CD8-positive, alpha-beta memory T cell (primary cell): ENCODE measurements at regions not wholly inside any gene's neighbourhood (a gene's known extent, or its start where the extent isn't known, plus 50 kb on each side); places are given as distances from the start of the nearest gene placed in this dataset.

Experiments used
- CTCF ChIA-PET: fragments of 350-600 bp; sonication (Branson Sonifier 250); formaldehyde crosslinking; loops from one replicate; lab custom pipeline; 2021; ENCODE audit warnings: antibody characterized with exemption; lab: Charles Lee
- POLR2A ChIA-PET: fragments of 350-600 bp; sonication (Branson Sonifier 250); formaldehyde crosslinking; loops from one replicate; lab custom pipeline; 2021; ENCODE audit warnings: antibody characterized with exemption; lab: Charles Lee
- DNase-seq, 5 donors: peaks; one replicate each; pipeline versions ENCODE4 v3.0.0 to v3.0.0-alpha.2; 2020 to 2022; ENCODE audit warnings: mixed read lengths in 1 of 5
- H3K27ac ChIP-seq: one replicate; pipeline ENCODE4 v1.7.0; 2013; ENCODE audit warnings: low read depth, mild to moderate bottlenecking, low read length, moderate library complexity
- H3K27me3 ChIP-seq: 2 replicates; pipeline ENCODE4 v1.7.0; 2013; ENCODE audit warnings: low read length, mild to moderate bottlenecking; ENCODE audit not compliant: insufficient read depth, poor library complexity, severe bottlenecking
- H3K36me3 ChIP-seq: 2 replicates; pipeline ENCODE4 v1.7.0; 2013; ENCODE audit warnings: mild to moderate bottlenecking, low read length, moderate library complexity; ENCODE audit not compliant: insufficient read depth
- H3K4me1 ChIP-seq: 2 replicates; pipeline ENCODE4 v1.7.0; 2013; ENCODE audit warnings: mild to moderate bottlenecking, low read length, moderate library complexity; ENCODE audit not compliant: insufficient read depth
- H3K4me3 ChIP-seq: 2 replicates; pipeline ENCODE4 v1.7.0; 2013; ENCODE audit warnings: mild to moderate bottlenecking, low read length
- H3K9me3 ChIP-seq: 2 replicates; pipeline ENCODE4 v1.7.0; 2013; ENCODE audit warnings: mild to moderate bottlenecking, low read length
- H3K27ac Mint-ChIP-seq, 8 donors: one replicate each; pipeline ENCODE4 v1.8.0; 2020 to 2021; ENCODE audit warnings: mixed read lengths in 8 of 8, mild to moderate bottlenecking in 6 of 8, inconsistent platforms in 3 of 8, moderate library complexity in 3 of 8
- H3K27me3 Mint-ChIP-seq, 2 donors: one replicate each; pipeline ENCODE4 v1.8.0; 2020 to 2021; ENCODE audit warnings: mixed read lengths in 2 of 2, mild to moderate bottlenecking in 1 of 2, moderate library complexity in 1 of 2
- H3K36me3 Mint-ChIP-seq, 3 donors: one replicate each; pipeline ENCODE4 v1.8.0; 2020 to 2021; ENCODE audit warnings: mixed read lengths in 3 of 3, inconsistent platforms in 1 of 3, mild to moderate bottlenecking in 1 of 3
- H3K4me1 Mint-ChIP-seq, 3 donors: one replicate each; pipeline ENCODE4 v1.8.0; 2020 to 2021; ENCODE audit warnings: mixed read lengths in 3 of 3, inconsistent platforms in 1 of 3, mild to moderate bottlenecking in 1 of 3
- H3K4me3 Mint-ChIP-seq, 7 donors: one replicate each; pipeline ENCODE4 v1.8.0; 2020 to 2021; ENCODE audit warnings: mixed read lengths in 7 of 7, mild to moderate bottlenecking in 6 of 7, moderate library complexity in 4 of 7, inconsistent platforms in 2 of 7
- H3K9me3 Mint-ChIP-seq, 5 donors: one replicate each; pipeline ENCODE4 v1.8.0; 2020 to 2022; ENCODE audit warnings: mixed read lengths in 5 of 5, mild to moderate bottlenecking in 3 of 5, moderate library complexity in 2 of 5, inconsistent platforms in 1 of 5

DNA sequence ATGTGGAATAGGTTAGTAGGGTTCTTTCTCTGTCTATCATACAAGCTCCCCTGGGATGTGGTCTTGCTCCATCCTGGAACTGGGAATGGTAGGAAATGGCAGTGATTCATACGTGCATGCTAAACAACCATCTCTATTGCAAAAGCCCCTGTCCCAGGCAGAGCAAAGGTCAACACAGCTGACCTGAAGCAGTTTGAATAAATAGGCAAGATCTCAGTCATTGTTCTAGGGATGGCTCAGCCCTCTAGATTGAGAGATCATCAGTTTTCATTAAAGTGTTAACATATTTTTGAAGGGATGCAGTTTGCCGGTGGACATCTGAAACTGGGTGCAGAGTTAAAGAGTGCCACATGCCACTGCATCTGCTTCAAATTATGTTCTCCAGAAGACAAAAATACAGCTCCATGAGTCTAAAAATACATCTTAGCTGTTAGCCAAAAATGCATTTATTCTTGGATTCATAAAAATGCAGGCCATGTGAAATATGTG lies 224.1 kb downstream of the ESM1 start:
- Mint-ChIP-seq H3K27me3 (peaks cover 0 to 2% of the 10 kb centered on the region in 2 donors), H3K4me1 (peaks cover 11 to 21% (median 13%) of the 10 kb centered on the region in 3 donors), H3K4me3 (no peak overlapping the region), H3K9me3 (no peaks in the 10 kb centered on the region), H3K36me3 (no peaks in the 10 kb centered on the region), H3K27ac (no peak overlapping the region)
- H3K4me3 ChIP-seq: no peak overlapping the region
- DNase-seq: no peak
- no peaks in the 10 kb centered on the region for H3K9me3 ChIP-seq
- no peaks in the 10 kb centered on the region for H3K27me3 ChIP-seq
- peaks cover 10% of the 10 kb centered on the region for H3K4me1 ChIP-seq
- CTCF ChIA-PET: no interaction called here
- no peaks in the 10 kb centered on the region for H3K36me3 ChIP-seq
- POLR2A ChIA-PET: no interaction called here
- no peak overlapping the region for H3K27ac ChIP-seq

DNA sequence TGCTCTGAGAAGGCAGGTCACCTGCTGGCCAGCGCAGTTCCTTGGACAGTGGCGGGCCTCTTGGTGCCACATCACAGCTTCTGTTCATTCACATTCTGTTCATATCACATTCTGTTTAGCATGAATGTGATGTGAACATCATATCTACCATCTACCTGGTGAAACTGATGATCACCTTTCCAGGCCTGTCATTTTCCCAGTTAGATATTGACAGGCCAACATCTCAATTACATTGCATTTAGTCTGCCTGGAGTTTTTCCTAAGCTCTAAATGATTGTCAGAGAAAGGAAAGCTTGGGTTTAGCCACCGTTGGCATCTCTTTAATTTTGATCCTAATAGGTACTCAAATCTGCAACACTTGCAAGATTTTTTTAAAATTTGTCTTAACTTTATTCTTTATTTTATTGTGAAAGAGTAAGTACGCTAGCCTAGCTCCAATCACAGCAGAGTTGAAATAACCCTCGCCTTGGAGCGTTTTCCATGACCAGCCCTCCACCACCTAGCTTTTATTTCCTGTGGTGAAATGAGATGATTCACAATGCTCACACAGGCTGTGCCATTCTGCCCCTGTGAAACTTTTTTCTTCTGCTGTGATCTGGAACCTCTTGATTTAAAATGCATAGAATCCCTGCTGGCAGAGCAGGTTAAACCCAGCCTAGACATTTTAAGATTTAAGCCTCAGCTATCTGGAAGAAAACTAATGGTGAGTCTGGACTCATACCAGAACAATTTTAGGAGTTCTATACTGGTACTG lies 225.0 kb downstream of the ESM1 start:
- Mint-ChIP-seq H3K27ac (no peak overlapping the region), H3K36me3 (no peaks in the 10 kb centered on the region), H3K27me3 (peaks cover 0 to 2% of the 10 kb centered on the region in 2 donors), H3K9me3 (no peaks in the 10 kb centered on the region), H3K4me3 (no peak overlapping the region), H3K4me1 (peaks cover 20 to 30% (median 21%) of the 10 kb centered on the region in 3 donors)
- no peak overlapping the region for H3K4me3 ChIP-seq
- POLR2A ChIA-PET: no interaction called here
- H3K9me3 ChIP-seq: no peaks in the 10 kb centered on the region
- H3K27me3 ChIP-seq: no peaks in the 10 kb centered on the region
- no peak for DNase-seq
- H3K36me3 ChIP-seq: no peaks in the 10 kb centered on the region
- H3K4me1 ChIP-seq: peaks cover 17% of the 10 kb centered on the region
- no peak overlapping the region for H3K27ac ChIP-seq
- CTCF ChIA-PET: interaction anchor here (1.1 kb wide), 2 partner anchors 16 to 244 kb away, joined by 3 read pairs; no protein-coding TSS in a partner anchor

DNA sequence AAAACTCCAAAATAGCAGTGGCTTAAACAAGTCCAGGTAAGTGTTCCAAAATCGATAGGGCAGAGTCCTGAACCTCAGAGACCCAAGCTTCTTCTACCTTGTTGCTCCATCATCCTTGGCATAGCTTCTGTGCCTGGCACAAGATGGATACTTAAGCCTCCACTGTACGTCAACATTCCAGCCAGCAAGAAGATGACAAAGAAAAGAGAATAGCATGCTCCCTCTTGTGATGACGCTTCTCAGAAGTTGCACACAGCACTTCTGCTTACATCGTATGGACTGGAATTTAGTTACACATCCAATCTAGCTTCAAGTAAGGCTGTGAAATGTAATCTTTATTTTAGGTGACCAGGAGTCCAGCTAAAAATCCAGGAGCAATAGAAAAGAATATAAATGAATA lies 227.4 kb downstream of the ESM1 start:
- no peaks in the 10 kb centered on the region for H3K27me3 ChIP-seq
- Mint-ChIP-seq H3K27ac (no peak overlapping the region), H3K27me3 (peaks cover 0 to 2% of the 10 kb centered on the region in 2 donors), H3K4me1 (peaks cover 20 to 30% (median 25%) of the 10 kb centered on the region in 3 donors), H3K36me3 (no peaks in the 10 kb centered on the region), H3K9me3 (no peaks in the 10 kb centered on the region), H3K4me3 (no peak overlapping the region)
- POLR2A ChIA-PET: no interaction called here
- CTCF ChIA-PET: no interaction called here
- H3K36me3 ChIP-seq: no peaks in the 10 kb centered on the region
- H3K9me3 ChIP-seq: no peaks in the 10 kb centered on the region
- H3K27ac ChIP-seq: no peak overlapping the region
- no peak overlapping the region for H3K4me3 ChIP-seq
- no peak for DNase-seq
- peaks cover 17% of the 10 kb centered on the region for H3K4me1 ChIP-seq

DNA sequence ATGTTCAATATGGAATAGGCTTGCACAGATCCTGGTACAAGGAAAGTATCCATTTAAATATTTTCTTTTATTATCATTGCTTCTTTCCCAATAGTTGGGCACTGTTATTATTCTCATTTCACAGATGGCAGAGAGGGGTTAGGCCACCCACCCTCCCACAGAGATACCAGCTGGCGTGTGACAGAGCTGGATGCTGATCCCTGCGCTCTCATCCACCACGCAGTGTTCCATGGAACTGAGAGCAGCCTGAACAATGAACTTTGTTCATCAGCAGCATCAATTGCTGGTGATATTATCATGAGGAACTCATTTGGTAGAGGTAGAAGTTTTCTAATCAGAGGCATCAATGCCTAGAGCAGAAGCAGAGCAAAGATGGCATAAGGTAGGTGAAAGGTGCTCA lies 227.9 kb downstream of the ESM1 start:
- no peak overlapping the region for H3K27ac Mint-ChIP-seq
- Histone ChIP-seq H3K4me3 (no peak overlapping the region), H3K9me3 (no peaks in the 10 kb centered on the region), H3K4me1 (peaks cover 17% of the 10 kb centered on the region), H3K36me3 (no peaks in the 10 kb centered on the region), H3K27ac (no peak overlapping the region), H3K27me3 (no peaks in the 10 kb centered on the region)
- peaks cover 0 to 2% of the 10 kb centered on the region in 2 donors for H3K27me3 Mint-ChIP-seq
- H3K36me3 Mint-ChIP-seq: no peaks in the 10 kb centered on the region
- DNase-seq: no peak
- ChIA-PET CTCF (no interaction called here), POLR2A (no interaction called here)
- H3K9me3 Mint-ChIP-seq: no peaks in the 10 kb centered on the region
- peaks cover 20 to 30% (median 29%) of the 10 kb centered on the region in 3 donors for H3K4me1 Mint-ChIP-seq
- H3K4me3 Mint-ChIP-seq: no peak overlapping the region

DNA sequence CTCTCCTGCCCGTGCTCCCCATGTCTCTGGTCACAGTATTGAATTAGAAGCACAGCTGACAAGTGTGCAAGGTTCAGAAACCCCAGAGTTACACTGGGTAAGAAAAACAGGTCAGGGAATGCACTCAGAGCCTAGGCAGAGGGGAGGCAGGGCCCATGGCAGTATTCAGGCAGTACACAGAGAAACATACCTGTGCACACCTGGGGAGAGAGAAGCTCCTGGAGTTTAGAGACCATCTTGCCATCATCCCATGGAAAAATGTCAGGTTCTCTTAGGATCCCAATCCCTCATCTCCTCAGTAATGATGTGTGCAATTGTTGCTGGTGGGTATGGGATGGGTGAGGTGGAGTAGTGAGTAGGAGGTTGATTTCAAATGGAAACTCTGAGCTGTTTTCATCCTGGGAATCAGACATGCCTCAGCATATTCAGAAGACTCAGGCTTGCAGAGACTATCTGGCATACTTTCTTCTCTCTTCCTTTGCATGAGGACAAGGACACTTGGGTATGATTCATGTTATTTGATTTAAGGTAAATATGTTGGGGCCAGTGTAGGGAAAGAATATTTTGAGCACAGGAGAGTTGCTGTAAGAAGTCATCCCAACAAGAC lies 228.5 kb downstream of the ESM1 start:
- peaks cover 17% of the 10 kb centered on the region for H3K4me1 ChIP-seq
- H3K36me3 Mint-ChIP-seq: no peaks in the 10 kb centered on the region

DNA sequence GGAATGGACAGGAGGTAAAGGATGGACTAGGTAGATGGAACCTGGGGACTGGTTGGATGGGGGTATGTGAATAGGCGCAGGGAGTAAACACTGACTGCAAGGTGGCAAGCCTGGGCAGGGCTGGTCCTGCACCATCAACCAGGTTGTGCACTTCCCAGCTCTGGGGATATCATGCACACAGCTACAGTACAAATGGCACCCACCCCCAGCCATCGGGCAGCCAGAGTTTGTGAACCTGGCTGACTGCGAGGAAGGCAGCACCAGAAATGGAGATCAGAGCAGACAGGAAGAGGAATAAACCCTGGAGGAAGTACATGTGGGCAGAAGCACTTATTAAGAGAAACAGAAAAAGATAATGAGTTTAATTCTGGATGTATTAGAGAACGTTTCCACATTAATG lies 229.1 kb downstream of the ESM1 start:
- Mint-ChIP-seq H3K4me3 (peak overlapping the region in 5 of 7 donors; percentile 12 to 73 (median 24)), H3K36me3 (peaks cover 0 to 2% (median 0%) of the 10 kb centered on the region in 3 donors), H3K27me3 (no peaks in the 10 kb centered on the region), H3K27ac (peak overlapping the region in 5 of 8 donors; percentile 12 to 52 (median 26)), H3K9me3 (no peaks in the 10 kb centered on the region), H3K4me1 (peaks cover 20 to 29% (median 29%) of the 10 kb centered on the region in 3 donors)
- Histone ChIP-seq H3K36me3 (no peaks in the 10 kb centered on the region), H3K9me3 (no peaks in the 10 kb centered on the region), H3K4me1 (peaks cover 17% of the 10 kb centered on the region), H3K4me3 (peak overlapping the region; percentile 40), H3K27me3 (no peaks in the 10 kb centered on the region), H3K27ac (no peak overlapping the region)
- CTCF ChIA-PET: interaction anchor here (0.9 to 1.0 kb wide), 3 partner anchors 12 to 111 kb away, joined by 3 to 6 read pairs (median 3); no protein-coding TSS in a partner anchor
- POLR2A ChIA-PET: interaction anchor here (0.7 to 1.1 kb wide), 2 partner anchors 11 to 12 kb away, joined by 3 read pairs; no protein-coding TSS in a partner anchor
- DNase-seq: no peak

More for the DNA sequence above, 228.5 kb downstream of the ESM1 start:
- H3K9me3 ChIP-seq: no peaks in the 10 kb centered on the region
- POLR2A ChIA-PET: interaction anchor here (0.7 to 1.1 kb wide), 2 partner anchors 11 to 13 kb away, joined by 3 read pairs; no protein-coding TSS in a partner anchor
- no peaks in the 10 kb centered on the region for H3K9me3 Mint-ChIP-seq
- H3K4me3 ChIP-seq: no peak overlapping the region
- peak overlapping the region in 3 of 7 donors; percentile 12 to 24 (median 19) for H3K4me3 Mint-ChIP-seq
- H3K27ac ChIP-seq: no peak overlapping the region
- peaks cover 20 to 30% (median 29%) of the 10 kb centered on the region in 3 donors for H3K4me1 Mint-ChIP-seq
- H3K27ac Mint-ChIP-seq: peak overlapping the region in 3 of 8 donors; percentile 17 to 45 (median 41)
- DNase-seq: no peak
- peaks cover 0 to 2% of the 10 kb centered on the region in 2 donors for H3K27me3 Mint-ChIP-seq
- CTCF ChIA-PET: interaction anchor here (0.9 to 1.0 kb wide), 3 partner anchors 13 to 111 kb away, joined by 3 to 6 read pairs (median 3); no protein-coding TSS in a partner anchor
- H3K27me3 ChIP-seq: no peaks in the 10 kb centered on the region
- no peaks in the 10 kb centered on the region for H3K36me3 ChIP-seq

DNA sequence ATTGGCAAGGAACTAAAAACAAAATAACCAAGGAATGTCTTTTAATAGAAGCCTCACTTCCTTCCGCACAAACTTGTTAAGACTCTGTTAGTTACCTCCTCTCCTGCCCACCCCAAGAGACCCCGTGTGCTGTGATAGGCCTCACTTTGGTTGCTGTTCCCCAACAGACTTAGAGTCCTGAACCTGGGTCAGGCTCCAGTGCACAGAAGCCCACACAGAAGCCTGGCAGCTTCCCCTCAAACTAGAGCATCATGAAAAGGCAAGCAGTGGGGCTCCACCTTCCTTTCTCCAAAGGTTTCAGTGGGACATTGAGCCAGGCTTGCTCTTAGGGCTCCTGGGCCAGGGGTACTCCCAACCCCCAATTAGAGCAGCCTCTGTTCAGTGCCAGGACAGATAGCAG lies 230.5 kb downstream of the ESM1 start:
- Mint-ChIP-seq H3K4me1 (peaks cover 20 to 26% (median 20%) of the 10 kb centered on the region in 3 donors), H3K27ac (no peak overlapping the region), H3K36me3 (peaks cover 0 to 9% (median 0%) of the 10 kb centered on the region in 3 donors), H3K4me3 (no peak overlapping the region), H3K27me3 (no peaks in the 10 kb centered on the region), H3K9me3 (no peaks in the 10 kb centered on the region)
- no peak for DNase-seq
- Histone ChIP-seq H3K27ac (no peak overlapping the region), H3K4me3 (no peak overlapping the region), H3K9me3 (no peaks in the 10 kb centered on the region), H3K27me3 (no peaks in the 10 kb centered on the region), H3K4me1 (peaks cover 17% of the 10 kb centered on the region), H3K36me3 (no peaks in the 10 kb centered on the region)
- ChIA-PET POLR2A (no interaction called here), CTCF (no interaction called here)

DNA sequence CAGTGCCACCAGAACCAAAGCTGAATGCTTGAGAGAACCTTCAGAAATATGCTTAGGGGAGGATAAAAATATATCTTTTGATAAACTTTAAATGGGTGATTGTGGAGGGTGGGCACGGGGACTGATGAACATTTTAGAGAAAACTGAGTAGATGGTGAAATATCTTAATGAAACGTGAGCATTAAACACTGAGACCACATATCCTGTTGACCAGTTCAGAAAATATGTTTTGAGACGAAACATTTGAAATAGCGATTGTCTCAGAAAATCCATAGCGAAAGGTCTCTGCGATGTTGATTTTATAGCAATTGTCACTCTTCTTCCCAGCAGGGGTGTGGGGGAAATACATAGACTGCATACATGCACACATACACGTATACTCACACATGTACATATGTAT lies 231.0 kb downstream of the ESM1 start:
- POLR2A ChIA-PET: no interaction called here
- H3K4me1 Mint-ChIP-seq: peaks cover 20 to 26% (median 20%) of the 10 kb centered on the region in 3 donors
- peaks cover 17% of the 10 kb centered on the region for H3K4me1 ChIP-seq
- no peak overlapping the region for H3K27ac ChIP-seq
- H3K4me3 ChIP-seq: no peak overlapping the region
- DNase-seq: no peak
- no peaks in the 10 kb centered on the region for H3K27me3 ChIP-seq
- no peak overlapping the region for H3K4me3 Mint-ChIP-seq
- H3K9me3 ChIP-seq: no peaks in the 10 kb centered on the region
- H3K36me3 ChIP-seq: no peaks in the 10 kb centered on the region
- H3K36me3 Mint-ChIP-seq: peaks cover 0 to 10% (median 0%) of the 10 kb centered on the region in 3 donors
- CTCF ChIA-PET: no interaction called here
- H3K9me3 Mint-ChIP-seq: no peaks in the 10 kb centered on the region
- no peaks in the 10 kb centered on the region for H3K27me3 Mint-ChIP-seq
- H3K27ac Mint-ChIP-seq: no peak overlapping the region
